ENCODE measurements at regions not wholly inside any gene's neighbourhood (a gene's known extent, or its start where the extent isn't known, plus 50 kb on each side); places are given as distances from the start of the nearest gene placed in this dataset.

DNA sequence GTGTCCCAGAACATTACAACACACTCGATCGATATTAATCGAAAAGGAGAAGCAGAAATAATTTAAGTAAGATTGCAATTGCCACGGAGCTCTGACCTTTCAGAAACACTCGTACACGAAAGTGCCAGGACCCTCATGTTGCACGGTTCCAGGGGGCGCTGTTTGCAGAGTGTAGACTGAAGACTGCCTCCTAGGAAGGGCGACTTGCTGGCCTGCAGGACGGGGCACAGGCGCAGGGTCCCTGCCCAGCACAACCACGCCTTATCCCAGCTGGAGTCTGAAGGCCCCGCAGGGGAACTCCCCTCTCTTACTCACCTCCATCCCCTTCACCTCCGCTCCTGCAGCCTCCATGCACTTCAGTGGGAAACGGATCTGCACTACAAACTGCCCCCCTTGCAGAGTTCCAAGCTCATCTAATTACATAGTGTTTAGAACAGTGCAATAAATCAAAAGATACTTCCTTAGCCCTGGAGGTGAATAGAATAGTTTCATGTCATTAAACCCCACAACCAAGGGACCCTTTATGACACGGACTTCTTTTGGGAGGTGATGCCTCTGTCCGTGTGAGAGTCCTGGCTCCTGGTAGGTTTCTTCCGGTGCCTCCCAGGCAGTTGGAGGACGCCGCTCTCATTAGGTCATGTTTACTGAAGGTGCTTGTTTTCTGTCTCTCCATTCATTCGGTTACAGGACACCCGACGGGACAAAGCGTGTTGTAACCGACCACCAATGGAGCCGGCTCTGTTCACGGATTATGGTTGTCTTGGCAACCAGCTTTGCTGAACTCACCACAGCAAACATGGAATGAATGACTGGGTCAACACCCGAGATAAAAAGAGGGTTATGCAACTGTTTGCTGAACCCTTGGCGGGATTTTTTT lies 262.2 kb downstream of the BAMBI start:
- Histone ChIP-seq H3K27me3 (no peaks in the 10 kb centered on the region), H3K27ac (no peak overlapping the region), H3K4me1 (peaks cover 13% of the 10 kb centered on the region), H3K4me3 (no peak overlapping the region), H3K9me3 (no peaks in the 10 kb centered on the region), H3K36me3 (no peaks in the 10 kb centered on the region)
- TF ChIP-seq POLR2AphosphoS5 (IDR thresholded peaks at IDR 0.05; ENCODE audit: insufficient read depth in 1 of 2, low read depth in 1 of 2) (no peak), POLR2A (IDR thresholded peaks at IDR 0.05) (no peak)
- TF ChIP-seq, protein P1, sequence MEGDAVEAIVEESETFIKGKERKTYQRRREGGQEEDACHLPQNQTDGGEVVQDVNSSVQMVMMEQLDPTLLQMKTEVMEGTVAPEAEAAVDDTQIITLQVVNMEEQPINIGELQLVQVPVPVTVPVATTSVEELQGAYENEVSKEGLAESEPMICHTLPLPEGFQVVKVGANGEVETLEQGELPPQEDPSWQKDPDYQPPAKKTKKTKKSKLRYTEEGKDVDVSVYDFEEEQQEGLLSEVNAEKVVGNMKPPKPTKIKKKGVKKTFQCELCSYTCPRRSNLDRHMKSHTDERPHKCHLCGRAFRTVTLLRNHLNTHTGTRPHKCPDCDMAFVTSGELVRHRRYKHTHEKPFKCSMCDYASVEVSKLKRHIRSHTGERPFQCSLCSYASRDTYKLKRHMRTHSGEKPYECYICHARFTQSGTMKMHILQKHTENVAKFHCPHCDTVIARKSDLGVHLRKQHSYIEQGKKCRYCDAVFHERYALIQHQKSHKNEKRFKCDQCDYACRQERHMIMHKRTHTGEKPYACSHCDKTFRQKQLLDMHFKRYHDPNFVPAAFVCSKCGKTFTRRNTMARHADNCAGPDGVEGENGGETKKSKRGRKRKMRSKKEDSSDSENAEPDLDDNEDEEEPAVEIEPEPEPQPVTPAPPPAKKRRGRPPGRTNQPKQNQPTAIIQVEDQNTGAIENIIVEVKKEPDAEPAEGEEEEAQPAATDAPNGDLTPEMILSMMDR (IDR thresholded peaks at IDR 0.05) = no peak
- intact Hi-C loops (cut with DNase I) = no loop called here
- DNase-seq (ENCODE audit: extremely low spot score in 2 of 2) = no peak

DNA sequence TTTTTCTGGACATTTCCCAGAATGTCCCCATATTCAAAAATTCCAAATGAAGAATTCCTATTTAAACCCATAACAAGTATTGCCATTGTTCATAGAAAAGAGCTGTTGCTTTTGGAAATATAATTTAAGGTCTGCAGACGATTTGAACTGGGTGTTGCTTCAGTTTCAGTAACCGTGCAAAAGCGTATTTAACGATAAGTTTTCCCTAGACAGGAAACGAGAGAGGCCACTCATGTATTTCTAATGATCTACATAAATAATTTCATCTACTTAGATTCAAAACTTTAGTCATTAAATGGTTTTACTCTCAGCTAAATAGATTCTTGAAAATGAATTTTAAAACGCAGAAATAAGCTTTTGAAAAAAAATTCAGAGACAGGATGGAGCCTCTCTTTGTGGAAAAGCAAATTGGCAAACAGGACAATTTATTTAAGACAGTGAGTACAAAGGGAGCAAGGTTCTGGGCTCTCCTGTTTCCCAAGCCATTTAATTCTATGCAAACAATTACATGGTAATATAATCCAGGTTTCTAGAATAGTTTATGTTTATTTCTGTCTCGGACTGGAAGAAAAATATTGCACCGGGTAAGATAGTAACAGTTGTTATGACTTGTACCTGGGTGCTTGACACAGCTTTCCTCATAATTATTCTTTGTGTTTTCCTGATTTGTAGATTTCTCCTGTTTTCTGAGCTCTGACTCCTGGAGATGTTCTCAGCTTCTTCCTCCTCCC lies 263.0 kb downstream of the BAMBI start:
- no peak for DNase-seq (ENCODE audit: extremely low spot score in 2 of 2)
- H3K36me3 ChIP-seq = no peaks in the 10 kb centered on the region
- intact Hi-C loops (cut with DNase I) = no loop called here
- no peak overlapping the region for H3K4me3 ChIP-seq
- H3K4me1 ChIP-seq = peaks cover 13% of the 10 kb centered on the region
- H3K9me3 ChIP-seq = no peaks in the 10 kb centered on the region
- no peak overlapping the region for H3K27ac ChIP-seq
- no peaks in the 10 kb centered on the region for H3K27me3 ChIP-seq
- no peak for TF ChIP-seq POLR2AphosphoS5 (IDR thresholded peaks at IDR 0.05; ENCODE audit: insufficient read depth in 1 of 2, low read depth in 1 of 2)
- TF ChIP-seq, protein P1 (IDR thresholded peaks at IDR 0.05) = no peak
- no peak for TF ChIP-seq POLR2A (IDR thresholded peaks at IDR 0.05)

DNA sequence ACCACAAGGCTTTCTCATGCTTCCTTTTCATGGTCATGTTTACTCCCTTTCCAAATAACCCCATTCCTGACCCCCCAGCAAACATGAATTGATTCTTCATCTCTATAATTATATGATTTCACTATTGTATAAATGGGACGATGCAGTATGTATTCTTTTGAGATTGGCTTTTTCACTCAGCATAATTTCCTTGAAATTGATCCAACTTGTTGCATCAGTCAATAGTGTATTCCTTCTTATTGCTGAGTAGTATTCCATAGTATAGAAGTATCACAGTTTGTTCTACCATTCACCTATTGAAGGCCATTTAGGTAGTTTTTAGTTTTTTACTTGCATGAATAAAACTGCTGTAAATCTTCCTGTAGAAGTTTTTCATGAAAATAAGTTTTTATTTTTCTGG lies 264.7 kb downstream of the BAMBI start:
- DNase-seq (ENCODE audit: extremely low spot score in 2 of 2) = no peak

DNA sequence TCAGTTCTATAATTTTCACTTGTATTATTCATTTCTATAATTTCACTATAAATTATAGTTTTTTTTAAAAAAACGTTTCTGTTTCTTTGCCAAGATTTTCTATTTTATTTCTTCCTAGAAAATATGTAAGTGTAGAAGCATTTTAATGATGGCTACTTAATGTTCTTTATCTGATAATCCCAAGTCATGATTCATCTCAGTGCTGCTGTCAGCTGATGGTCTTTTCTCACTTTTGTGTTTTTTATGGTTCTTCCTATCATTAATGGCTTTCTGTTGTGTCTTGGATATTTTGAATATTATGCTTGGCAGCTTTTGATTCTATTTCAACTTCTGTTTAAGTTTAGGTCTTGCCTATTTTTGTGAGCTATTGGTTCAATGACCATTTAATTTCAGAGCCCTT lies 268.6 kb downstream of the BAMBI start:
- no peak for DNase-seq (ENCODE audit: extremely low spot score in 2 of 2)
- H3K4me1 ChIP-seq = no peaks in the 10 kb centered on the region
- H3K9me3 ChIP-seq = no peaks in the 10 kb centered on the region
- TF ChIP-seq, protein P1 (IDR thresholded peaks at IDR 0.05) = no peak
- TF ChIP-seq POLR2AphosphoS5 (IDR thresholded peaks at IDR 0.05; ENCODE audit: insufficient read depth in 1 of 2, low read depth in 1 of 2) (no peak), POLR2A (IDR thresholded peaks at IDR 0.05) (no peak)
- H3K36me3 ChIP-seq = no peaks in the 10 kb centered on the region
- no peak overlapping the region for H3K4me3 ChIP-seq
- no peaks in the 10 kb centered on the region for H3K27me3 ChIP-seq
- H3K27ac ChIP-seq = no peak overlapping the region
- intact Hi-C loops (cut with DNase I) = no loop called here

More for the DNA sequence above, 264.7 kb downstream of the BAMBI start:
- intact Hi-C loops (cut with DNase I) = no loop called here
- H3K36me3 ChIP-seq = no peaks in the 10 kb centered on the region
- no peak overlapping the region for H3K27ac ChIP-seq
- H3K27me3 ChIP-seq = no peaks in the 10 kb centered on the region
- H3K4me1 ChIP-seq = peaks cover 13% of the 10 kb centered on the region
- H3K9me3 ChIP-seq = no peaks in the 10 kb centered on the region
- TF ChIP-seq POLR2AphosphoS5 (IDR thresholded peaks at IDR 0.05; ENCODE audit: insufficient read depth in 1 of 2, low read depth in 1 of 2) (no peak), POLR2A (IDR thresholded peaks at IDR 0.05) (no peak)
- TF ChIP-seq, protein P1 (IDR thresholded peaks at IDR 0.05) = no peak
- no peak overlapping the region for H3K4me3 ChIP-seq
